HCT116 (cell line): ENCODE measurements at regions not wholly inside any gene's neighbourhood (a gene's known extent, or its start where the extent isn't known, plus 50 kb on each side); places are given as distances from the start of the nearest gene placed in this dataset.

Experiments used
- ATAC-seq: fragments of 200-7000 bp; cut with Tn5 transposase; 2 replicates; pipeline ENCODE4 v1.9.1; 2020; ENCODE audit warnings: mild to moderate bottlenecking, moderate library complexity
- BruUV-seq: library from RNA; stranded (reverse); fragments of 400-500 nt; replicated peaks from 2 replicates; lab custom pipeline; 2021; lab: Mats Ljungman, UMichigan
- CTCF ChIA-PET: fragments of 300-600 bp; sonication (Branson Sonifier 250); formaldehyde crosslinking; loops from one replicate; lab custom pipeline; 2021; ENCODE audit warnings: antibody characterized with exemption; lab: Charles Lee
- POLR2A ChIA-PET: fragments of 300-600, 350-600 bp; sonication (Branson Sonifier 250); formaldehyde crosslinking; loops from one replicate; lab custom pipeline; 2021; ENCODE audit warnings: antibody characterized with exemption; lab: Charles Lee
- RAD21 ChIA-PET, 2 experiments: fragments of 300-600 bp; sonication (Branson Sonifier 250); formaldehyde crosslinking; loops; one replicate each; lab custom pipeline; 2023; ENCODE audit warnings: low total read pairs in 2 of 2; ENCODE audit not compliant: uncharacterized antibody in 2 of 2, unreplicated experiment in 2 of 2, low non-redundant PET in 1 of 2; lab: Charles Lee
- DNase-seq: peaks from one replicate; pipeline ENCODE4 v3.0.0-alpha.2; 2010; ENCODE audit warnings: low read depth, low spot score
- H2AFZ ChIP-seq: fragments of 200-600 bp; shearing (Covaris generic), sonication (generic); 2 replicates; pipeline ENCODE4 v1.6.1; 2017; ENCODE audit warnings: low read depth, mixed run types, mixed read lengths, antibody characterized with exemption, low read length; ENCODE audit not compliant: poor library complexity, severe bottlenecking
- H3K27ac ChIP-seq: 2 replicates; pipeline ENCODE4 v1.5.1; 2012; ENCODE audit warnings: low read depth, low read length
- H3K27me3 ChIP-seq: fragments of 200-600 bp; sonication (generic); 2 replicates; pipeline ENCODE4 v1.6.1; 2016; ENCODE audit warnings: mixed run types, low read length, mixed read lengths; ENCODE audit not compliant: insufficient read depth
- H3K36me3 ChIP-seq, 2 experiments: fragments of 200-500 bp in 1 of 2; fragments of 200-600 bp in 1 of 2; sonication (Bioruptor generic) in 1 of 2; sonication (generic) in 1 of 2; 2 replicates each; pipeline versions ENCODE4 v1.5.1 to v1.6.1; 2014 to 2016; ENCODE audit warnings: low read length in 2 of 2, inconsistent platforms in 1 of 2, mixed read lengths in 1 of 2, mixed run types in 1 of 2; ENCODE audit not compliant: insufficient read depth in 2 of 2, control insufficient read depth in 1 of 2
- H3K4me1 ChIP-seq, 2 experiments: fragments of 200-600 bp in 1 of 2; sonication (generic) in 1 of 2; 2 replicates each; pipeline versions ENCODE4 v1.5.1 to v1.6.1; 2012 to 2017; ENCODE audit warnings: low read length in 2 of 2, inconsistent platforms in 1 of 2, mild to moderate bottlenecking in 1 of 2, mixed read lengths in 1 of 2, mixed run types in 1 of 2, moderate library complexity in 1 of 2; ENCODE audit not compliant: insufficient read depth in 2 of 2, control insufficient read depth in 1 of 2
- H3K4me2 ChIP-seq: fragments of 200-600 bp; sonication (generic); 2 replicates; pipeline ENCODE4 v1.6.1; 2017; ENCODE audit warnings: mixed run types, low read length, mixed read lengths
- H3K4me3 ChIP-seq, 2 experiments: fragments of 200-600 bp in 1 of 2; sonication (generic) in 1 of 2; replicated peaks in 1 of 2; 2 replicates each; pipeline ENCODE4 v1.5.1; 2011 to 2016; ENCODE audit warnings: low read length in 2 of 2, control low read depth in 1 of 2, low read depth in 1 of 2, mild to moderate bottlenecking in 1 of 2, mixed read lengths in 1 of 2, mixed run types in 1 of 2
- H3K79me2 ChIP-seq: fragments of 200-600 bp; sonication (generic); 2 replicates; pipeline ENCODE4 v1.6.1; 2017; ENCODE audit warnings: mild to moderate bottlenecking, mixed run types, low read length, moderate library complexity, mixed read lengths; ENCODE audit not compliant: insufficient read depth
- H3K9ac ChIP-seq: fragments of 200-600 bp; sonication (generic); 2 replicates; pipeline ENCODE4 v1.6.1; 2016; ENCODE audit warnings: low read length, mixed read lengths
- H3K9me2 ChIP-seq: fragments of 200-600 bp; sonication (generic), shearing (Covaris generic); 2 replicates; pipeline ENCODE4 v1.6.1; 2017; ENCODE audit warnings: mixed run types, mild to moderate bottlenecking, moderate library complexity; ENCODE audit not compliant: insufficient read depth
- H3K9me3 ChIP-seq, 2 experiments: fragments of 200-500 bp in 1 of 2; fragments of 200-600 bp in 1 of 2; sonication (Bioruptor generic) in 1 of 2; sonication (generic) in 1 of 2; 2 replicates each; pipeline ENCODE4 v1.6.1; 2014 to 2017; ENCODE audit warnings: low read length in 2 of 2, mixed read lengths in 2 of 2, inconsistent platforms in 1 of 2, low read depth in 1 of 2, mild to moderate bottlenecking in 1 of 2, mixed run types in 1 of 2, moderate library complexity in 1 of 2; ENCODE audit not compliant: control insufficient read depth in 1 of 2, insufficient read depth in 1 of 2
- H4K20me1 ChIP-seq: fragments of 200-600 bp; sonication (generic), shearing (Covaris generic); 2 replicates; pipeline ENCODE4 v1.6.1; 2017; ENCODE audit warnings: mixed run types, mild to moderate bottlenecking, moderate library complexity; ENCODE audit not compliant: insufficient read depth
- CBX3 ChIP-seq: IDR thresholded peaks from 2 replicates; pipeline ENCODE4 v1.6.1; 2012; ENCODE audit warnings: low read depth
- CEBPB ChIP-seq: IDR thresholded peaks from 2 replicates; pipeline ENCODE4 v1.6.1; 2012; ENCODE audit warnings: low read depth
- EGR1 ChIP-seq: IDR thresholded peaks from 2 replicates; pipeline ENCODE4 v1.6.1; 2012; ENCODE audit warnings: low read depth
- EZH2phosphoT487 ChIP-seq: fragments of 200-600 bp; IDR thresholded peaks from 2 replicates; pipeline ENCODE4 v1.6.1; 2018; ENCODE audit warnings: antibody characterized with exemption, borderline replicate concordance
- JUND ChIP-seq: IDR thresholded peaks from 2 replicates; pipeline ENCODE4 v1.6.1; 2012
- POLR2A ChIP-seq: IDR thresholded peaks from 2 replicates; pipeline ENCODE4 v1.7.0; 2011; ENCODE audit warnings: borderline replicate concordance; ENCODE audit not compliant: insufficient read depth, insufficient read length; ENCODE audit errors: extremely low read depth
- POLR2AphosphoS5 ChIP-seq: IDR thresholded peaks from 2 replicates; pipeline ENCODE4 v1.6.1; 2011; ENCODE audit warnings: mild to moderate bottlenecking, low read depth, low read length, moderate library complexity
- TCF7L2 ChIP-seq: IDR thresholded peaks from 2 replicates; pipeline ENCODE4 v1.7.0; 2011; ENCODE audit warnings: borderline replicate concordance, inconsistent platforms; ENCODE audit not compliant: insufficient read depth, insufficient read length; ENCODE audit errors: extremely low read depth
- ZNF274 ChIP-seq: fragments of 200-500 bp; sonication (Bioruptor generic); IDR thresholded peaks from 2 replicates; pipeline ENCODE4 v1.6.1; 2014; ENCODE audit warnings: mild to moderate bottlenecking, low read depth, low read length, inconsistent platforms
- intact Hi-C: fragments of 100-400 bp; cut with micrococcal nuclease; formaldehyde crosslinking; loops from 2 replicates; pipeline ENCODE4 v1.10.0; 2022
- TF ChIP-seq, protein P1 (sequence below), 3 experiments: fragments of 200-600 bp in 1 of 3; sonication (generic) in 1 of 3; IDR thresholded peaks in 2 of 3; conservative IDR thresholded peaks in 1 of 3; 2 replicates each; pipeline ENCODE4 v1.5.1; 2012 to 2017; ENCODE audit warnings: low read depth in 2 of 3, low read length in 2 of 3, antibody characterized with exemption in 1 of 3, borderline replicate concordance in 1 of 3, control low read depth in 1 of 3, mild to moderate bottlenecking in 1 of 3, mixed read lengths in 1 of 3, mixed run types in 1 of 3, moderate library complexity in 1 of 3; ENCODE audit not compliant: insufficient read depth in 1 of 3
- TF ChIP-seq, protein P2 (sequence below): IDR thresholded peaks from 2 replicates; pipeline ENCODE4 v1.6.1; 2012

DNA sequence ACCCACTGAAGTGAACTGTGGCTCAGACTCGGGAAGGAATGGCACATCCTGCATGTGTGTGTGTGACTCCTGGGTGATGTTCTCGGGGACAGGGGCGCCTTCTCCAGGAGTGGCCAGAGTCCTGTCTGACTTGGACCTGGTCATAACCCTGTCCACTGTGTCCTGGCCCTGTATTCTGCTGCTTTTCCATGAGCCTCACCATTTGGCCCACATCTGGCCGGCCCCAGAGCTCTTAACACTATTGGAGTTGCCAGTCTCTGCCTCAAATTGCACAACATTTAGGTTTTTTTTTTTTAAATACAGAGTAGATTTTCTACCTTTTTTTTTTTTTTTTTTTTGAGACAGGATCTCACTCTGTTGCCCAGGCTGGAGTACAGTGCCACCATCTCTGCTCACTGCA is 278.3 kb upstream of the TUT7 start:
- H3K9me3 ChIP-seq = no peaks in the 10 kb centered on the region
- no peak for TF ChIP-seq EGR1
- TF ChIP-seq, protein P1, sequence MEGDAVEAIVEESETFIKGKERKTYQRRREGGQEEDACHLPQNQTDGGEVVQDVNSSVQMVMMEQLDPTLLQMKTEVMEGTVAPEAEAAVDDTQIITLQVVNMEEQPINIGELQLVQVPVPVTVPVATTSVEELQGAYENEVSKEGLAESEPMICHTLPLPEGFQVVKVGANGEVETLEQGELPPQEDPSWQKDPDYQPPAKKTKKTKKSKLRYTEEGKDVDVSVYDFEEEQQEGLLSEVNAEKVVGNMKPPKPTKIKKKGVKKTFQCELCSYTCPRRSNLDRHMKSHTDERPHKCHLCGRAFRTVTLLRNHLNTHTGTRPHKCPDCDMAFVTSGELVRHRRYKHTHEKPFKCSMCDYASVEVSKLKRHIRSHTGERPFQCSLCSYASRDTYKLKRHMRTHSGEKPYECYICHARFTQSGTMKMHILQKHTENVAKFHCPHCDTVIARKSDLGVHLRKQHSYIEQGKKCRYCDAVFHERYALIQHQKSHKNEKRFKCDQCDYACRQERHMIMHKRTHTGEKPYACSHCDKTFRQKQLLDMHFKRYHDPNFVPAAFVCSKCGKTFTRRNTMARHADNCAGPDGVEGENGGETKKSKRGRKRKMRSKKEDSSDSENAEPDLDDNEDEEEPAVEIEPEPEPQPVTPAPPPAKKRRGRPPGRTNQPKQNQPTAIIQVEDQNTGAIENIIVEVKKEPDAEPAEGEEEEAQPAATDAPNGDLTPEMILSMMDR (IDR thresholded peaks at IDR 0.05 in 2 of 3, conservative IDR thresholded peaks at IDR 0.05 in 1 of 3; ENCODE audit: borderline replicate concordance in 1 of 3, insufficient read depth in 1 of 3, low read depth in 2 of 3, low read length in 2 of 3) = no peak
- no peak for TF ChIP-seq POLR2AphosphoS5
- TF ChIP-seq, protein P2, sequence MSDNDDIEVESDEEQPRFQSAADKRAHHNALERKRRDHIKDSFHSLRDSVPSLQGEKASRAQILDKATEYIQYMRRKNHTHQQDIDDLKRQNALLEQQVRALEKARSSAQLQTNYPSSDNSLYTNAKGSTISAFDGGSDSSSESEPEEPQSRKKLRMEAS = no peak
- no peak for TF ChIP-seq POLR2A
- no peak for TF ChIP-seq ZNF274
- TF ChIP-seq CEBPB = no peak
- H3K4me1 ChIP-seq = no peaks in the 10 kb centered on the region
- ATAC-seq = no peak
- no peaks in the 10 kb centered on the region for H3K79me2 ChIP-seq
- no peak overlapping the region for H3K4me3 ChIP-seq
- intact Hi-C loops = no loop called here
- no peaks in the 10 kb centered on the region for H3K36me3 ChIP-seq
- POLR2A ChIA-PET = no interaction called here
- no peaks in the 10 kb centered on the region for H3K9me2 ChIP-seq
- no peak overlapping the region for H3K9ac ChIP-seq
- no peak overlapping the region for H3K27ac ChIP-seq
- H3K27me3 ChIP-seq = peaks cover 24% of the 10 kb centered on the region; the same call in 1 of the 2 replicates
- H3K4me2 ChIP-seq = no peak overlapping the region
- no peak for DNase-seq
- BruUV-seq = no TSS peak
- RAD21 ChIA-PET = interaction anchor here in 1 of 2 experiments (0.6 kb wide), 1 partner anchor 56 kb away, joined by 4 read pairs; no protein-coding TSS in a partner anchor
- CTCF ChIA-PET = interaction anchor here (0.6 kb wide), 1 partner anchor 589 kb away, joined by 4 read pairs; no protein-coding TSS in a partner anchor
- no peaks in the 10 kb centered on the region for H4K20me1 ChIP-seq
- H2AFZ ChIP-seq = no peak overlapping the region

DNA sequence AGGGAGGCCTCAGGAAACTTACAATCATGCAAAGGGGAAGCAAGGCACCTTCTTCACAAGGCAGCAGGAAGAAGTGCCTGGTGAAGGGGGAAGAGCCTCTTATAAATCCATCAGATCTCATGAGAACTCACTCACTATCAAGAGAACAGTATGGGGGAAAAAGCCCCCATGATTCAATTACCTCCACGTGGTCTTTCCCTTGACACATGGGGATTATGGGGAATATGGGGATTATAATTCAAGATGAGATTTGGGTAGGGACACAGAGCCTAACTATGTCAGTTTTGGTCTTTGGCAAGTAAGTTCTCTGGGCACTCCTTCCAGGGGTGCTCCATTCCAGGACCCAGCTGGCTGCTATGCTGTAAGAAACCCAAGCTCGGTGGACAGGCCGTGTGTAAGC is 275.3 kb upstream of the TUT7 start:
- Histone ChIP-seq H3K36me3 (no peaks in the 10 kb centered on the region), H3K27ac (no peak overlapping the region), H3K9ac (no peak overlapping the region), H4K20me1 (no peaks in the 10 kb centered on the region), H3K9me2 (no peaks in the 10 kb centered on the region), H3K27me3 (peaks cover 18% of the 10 kb centered on the region; the same call in 1 of the 2 replicates), H3K79me2 (no peaks in the 10 kb centered on the region), H3K4me2 (no peak overlapping the region), H2AFZ (no peak overlapping the region), H3K9me3 (no peaks in the 10 kb centered on the region), H3K4me1 (no peaks in the 10 kb centered on the region), H3K4me3 (no peak overlapping the region)
- ATAC-seq (no peak), DNase-seq (no peak)
- RAD21 ChIA-PET = no interaction called here
- POLR2A ChIA-PET = no interaction called here
- intact Hi-C loops = no loop called here
- CTCF ChIA-PET = no interaction called here
- BruUV-seq = no TSS peak
- TF ChIP-seq EZH2phosphoT487 = no peak
- no peak for TF ChIP-seq TCF7L2
- TF ChIP-seq, protein P2 = no peak
- no peak for TF ChIP-seq POLR2AphosphoS5
- no peak for TF ChIP-seq CBX3
- TF ChIP-seq EGR1 = no peak
- TF ChIP-seq, protein P1 (IDR thresholded peaks at IDR 0.05 in 2 of 3, conservative IDR thresholded peaks at IDR 0.05 in 1 of 3; ENCODE audit: borderline replicate concordance in 1 of 3, insufficient read depth in 1 of 3, low read depth in 2 of 3, low read length in 2 of 3) = no peak
- no peak for TF ChIP-seq JUND
